Spleen (tissue), 11 donors: ENCODE measurements at regions not wholly inside any gene's neighbourhood (a gene's known extent, or its start where the extent isn't known, plus 50 kb on each side); places are given as distances from the start of the nearest gene placed in this dataset.

ENCODE experiments used
- DNase-seq: peaks from one replicate; pipeline ENCODE4 v3.0.0-alpha.2; 2020
- H3K27ac ChIP-seq, 8 donors: fragments of 200-600 bp; sonication (generic) in 7 of 8; 1 replicate in 4 of 8; 2 replicates in 4 of 8; pipeline versions ENCODE4 v1.5.0 to v1.8.0; 2016 to 2021; ENCODE audit warnings: inconsistent platforms in 4 of 8, mild to moderate bottlenecking in 4 of 8, moderate library complexity in 1 of 8
- H3K27me3 ChIP-seq, 7 donors: fragments of 200-600 bp; sonication (generic) in 6 of 7; replicated peaks in 1 of 7; 1 replicate in 4 of 7; 2 replicates in 3 of 7; pipeline versions ENCODE4 v1.5.0 to v1.8.0; 2016 to 2021; ENCODE audit warnings: inconsistent platforms in 3 of 7, mild to moderate bottlenecking in 1 of 7
- H3K36me3 ChIP-seq, 6 donors: fragments of 200-600 bp; sonication (generic) in 5 of 6; 1 replicate in 4 of 6; 2 replicates in 2 of 6; pipeline versions ENCODE4 v1.5.0 to v1.8.0; 2016 to 2021; ENCODE audit warnings: inconsistent platforms in 2 of 6
- H3K4me1 ChIP-seq, 6 donors: fragments of 200-600 bp; sonication (generic) in 5 of 6; 1 replicate in 3 of 6; 2 replicates in 3 of 6; pipeline versions ENCODE4 v1.5.0 to v1.8.0; 2016 to 2021; ENCODE audit warnings: inconsistent platforms in 3 of 6
- H3K4me3 ChIP-seq, 8 donors: fragments of 200-600 bp; sonication (generic) in 7 of 8; 1 replicate in 4 of 8; 2 replicates in 4 of 8; pipeline versions ENCODE4 v1.5.0 to v1.8.0; 2016 to 2021; ENCODE audit warnings: inconsistent platforms in 4 of 8, mild to moderate bottlenecking in 4 of 8, moderate library complexity in 2 of 8
- H3K9me3 ChIP-seq, 8 donors: fragments of 200-600 bp; sonication (generic) in 7 of 8; 1 replicate in 4 of 8; 2 replicates in 4 of 8; pipeline versions ENCODE4 v1.5.0 to v1.8.0; 2016 to 2021; ENCODE audit warnings: inconsistent platforms in 4 of 8
- POLR2A ChIP-seq, 3 donors: fragments of 450-650 bp; IDR thresholded peaks; one replicate each; pipeline ENCODE4 v1.5.1; 2017; ENCODE audit warnings: antibody characterized with exemption in 3 of 3, mild to moderate bottlenecking in 1 of 3
- POLR2AphosphoS5 ChIP-seq, 3 donors: sonication (generic); formaldehyde crosslinking; IDR thresholded peaks; one replicate each; pipeline ENCODE4 v1.5.1; 2017; ENCODE audit warnings: antibody characterized with exemption in 3 of 3
- WGBS, 5 donors: extraction: QIAGEN DNeasy Blood & Tissue Kit in 3 of 5; methylation state at CpG; one replicate each; pipeline versions ENCODE4 v1.1.5 to v1.1.7; 2013 to 2018; 5-methylcytosine and 5-hydroxymethylcytosine counted together
- intact Hi-C: fragments of 100-400 bp; cut with DNase I; formaldehyde crosslinking; loops from one replicate; pipeline ENCODE4 v1.15.0; 2023; ENCODE audit warnings: low total_unique reads
- TF ChIP-seq, protein P1 (sequence below), 11 experiments: fragments of 200-600 bp in 7 of 11; fragments of 450-650 bp in 4 of 11; sonication (generic) in 4 of 11; IDR thresholded peaks in 8 of 11; conservative IDR thresholded peaks in 3 of 11; 1 replicate in 7 of 11; 2 replicates in 4 of 11; pipeline versions ENCODE4 v1.4.0 to v1.8.0; 2016 to 2021; ENCODE audit warnings: antibody characterized with exemption in 11 of 11, inconsistent platforms in 4 of 11, mild to moderate bottlenecking in 1 of 11
- donor health status: healthy with polysubstance abuse.
- donor health status: DM: no; HTN: no; CAD: no; lungs with moderate emphysema.
- donor health status: DM: no; HTN: no; CAD: no.
- donor health status: Bipolar disorder and iron deficiency.
- donor health status: healthy.
- donor health status: DM: no; HTN: no; CAD: no.
- donor health status: DM: yes; HTN: yes; CAD: no.

DNA sequence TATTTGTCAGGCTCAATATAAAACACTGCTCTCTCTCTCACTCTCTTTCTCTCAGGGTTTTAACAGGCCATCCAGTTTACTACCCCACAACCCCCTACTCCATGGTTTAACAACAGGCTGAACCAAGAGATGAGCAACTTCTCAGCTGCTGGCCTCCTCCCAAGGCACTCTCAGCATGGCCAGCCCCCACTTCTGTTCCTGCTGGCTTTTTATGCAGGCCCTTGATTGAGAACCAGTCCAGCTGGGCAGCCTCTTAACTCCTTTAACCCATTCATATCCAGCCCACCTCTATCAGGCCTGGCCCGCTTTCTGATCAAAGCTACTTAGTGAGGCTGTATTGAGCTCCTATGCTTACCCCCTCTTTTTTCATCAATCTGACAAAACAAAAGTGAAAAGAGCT, 346.8 kb upstream of the POU3F2 start:
- TF ChIP-seq, protein P1, sequence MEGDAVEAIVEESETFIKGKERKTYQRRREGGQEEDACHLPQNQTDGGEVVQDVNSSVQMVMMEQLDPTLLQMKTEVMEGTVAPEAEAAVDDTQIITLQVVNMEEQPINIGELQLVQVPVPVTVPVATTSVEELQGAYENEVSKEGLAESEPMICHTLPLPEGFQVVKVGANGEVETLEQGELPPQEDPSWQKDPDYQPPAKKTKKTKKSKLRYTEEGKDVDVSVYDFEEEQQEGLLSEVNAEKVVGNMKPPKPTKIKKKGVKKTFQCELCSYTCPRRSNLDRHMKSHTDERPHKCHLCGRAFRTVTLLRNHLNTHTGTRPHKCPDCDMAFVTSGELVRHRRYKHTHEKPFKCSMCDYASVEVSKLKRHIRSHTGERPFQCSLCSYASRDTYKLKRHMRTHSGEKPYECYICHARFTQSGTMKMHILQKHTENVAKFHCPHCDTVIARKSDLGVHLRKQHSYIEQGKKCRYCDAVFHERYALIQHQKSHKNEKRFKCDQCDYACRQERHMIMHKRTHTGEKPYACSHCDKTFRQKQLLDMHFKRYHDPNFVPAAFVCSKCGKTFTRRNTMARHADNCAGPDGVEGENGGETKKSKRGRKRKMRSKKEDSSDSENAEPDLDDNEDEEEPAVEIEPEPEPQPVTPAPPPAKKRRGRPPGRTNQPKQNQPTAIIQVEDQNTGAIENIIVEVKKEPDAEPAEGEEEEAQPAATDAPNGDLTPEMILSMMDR (IDR thresholded peaks at IDR 0.05 in 8 of 11, conservative IDR thresholded peaks at IDR 0.05 in 3 of 11): no peak
- no peak for TF ChIP-seq POLR2AphosphoS5 (IDR thresholded peaks at IDR 0.05)
- TF ChIP-seq POLR2A (IDR thresholded peaks at IDR 0.05): no peak
- DNase-seq: no peak
- Histone ChIP-seq H3K9me3 (no peaks in the 10 kb centered on the region), H3K36me3 (no peaks in the 10 kb centered on the region), H3K27me3 (no peaks in the 10 kb centered on the region), H3K4me3 (no peak overlapping the region), H3K27ac (no peak overlapping the region), H3K4me1 (no peaks in the 10 kb centered on the region)
- intact Hi-C loops: no loop called here
- 5 to 85% (median 78%) methylated on average over 1 of the region's 1 CpG for WGBS, 5 donors

- no peak overlapping the region for H3K4me3 ChIP-seq
- H3K36me3 ChIP-seq: no peaks in the 10 kb centered on the region
- 61 to 74% (median 68%) methylated on average over 7 of the region's 7 CpGs for WGBS, 5 donors
- intact Hi-C loops: no loop called here
- H3K27ac ChIP-seq: no peak overlapping the region
- TF ChIP-seq, protein P1 (IDR thresholded peaks at IDR 0.05 in 8 of 11, conservative IDR thresholded peaks at IDR 0.05 in 3 of 11): no peak
- no peak for TF ChIP-seq POLR2AphosphoS5 (IDR thresholded peaks at IDR 0.05)
- TF ChIP-seq POLR2A (IDR thresholded peaks at IDR 0.05): no peak
- H3K9me3 ChIP-seq: no peaks in the 10 kb centered on the region
- no peak for DNase-seq
- no peaks in the 10 kb centered on the region for H3K27me3 ChIP-seq
- H3K4me1 ChIP-seq: no peaks in the 10 kb centered on the region
Observed at GRCh38 chr6:98498144-98498775, 336.1 kb upstream of the POU3F2 start.

DNA sequence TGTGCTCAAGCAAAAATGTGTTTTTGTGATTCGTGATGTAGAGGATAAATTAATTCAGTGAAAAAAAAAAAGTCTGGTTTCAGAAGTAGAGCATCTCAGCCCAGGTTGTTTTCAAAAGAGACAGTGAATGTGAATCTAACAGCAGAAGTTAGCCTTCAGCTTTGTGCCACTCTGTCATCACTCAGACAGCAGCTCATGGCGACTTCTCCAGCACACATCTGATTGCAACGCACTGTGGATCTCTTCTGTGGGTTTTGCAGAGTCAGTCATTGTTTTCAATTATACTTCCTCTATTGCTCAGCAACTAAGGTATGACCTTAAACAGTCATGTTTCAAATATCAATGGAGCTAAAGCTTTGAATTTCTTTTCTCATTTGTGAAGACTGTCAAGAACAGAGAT, 335.5 kb upstream of the POU3F2 start:
- intact Hi-C loops: no loop called here
- 7 to 19% (median 12%) methylated on average over 3 of the region's 3 CpGs for WGBS, 5 donors
- Histone ChIP-seq H3K27me3 (no peaks in the 10 kb centered on the region), H3K27ac (no peak overlapping the region), H3K4me3 (no peak overlapping the region), H3K9me3 (no peaks in the 10 kb centered on the region), H3K36me3 (no peaks in the 10 kb centered on the region), H3K4me1 (no peaks in the 10 kb centered on the region)
- DNase-seq: no peak
- TF ChIP-seq, protein P1 (IDR thresholded peaks at IDR 0.05 in 8 of 11, conservative IDR thresholded peaks at IDR 0.05 in 3 of 11): no peak

- Histone ChIP-seq H3K27me3 (no peaks in the 10 kb centered on the region), H3K36me3 (no peaks in the 10 kb centered on the region), H3K27ac (no peak overlapping the region), H3K4me3 (no peak overlapping the region), H3K9me3 (no peaks in the 10 kb centered on the region), H3K4me1 (no peaks in the 10 kb centered on the region)
- TF ChIP-seq, protein P1 (IDR thresholded peaks at IDR 0.05 in 8 of 11, conservative IDR thresholded peaks at IDR 0.05 in 3 of 11): no peak
- intact Hi-C loops: no loop called here
- DNase-seq: no peak
- WGBS, 5 donors: 61 to 74% (median 69%) methylated on average over 2 of the region's 2 CpGs
Observed at GRCh38 chr6:98514073-98514720, 320.2 kb upstream of the POU3F2 start.
